PC-3 (cell line): ENCODE measurements at regions not wholly inside any gene's neighbourhood (a gene's known extent, or its start where the extent isn't known, plus 50 kb on each side); places are given as distances from the start of the nearest gene placed in this dataset.

Experiments
- CTCF ChIP-seq: fragments of 300-600 bp; sonication (generic); conservative IDR thresholded peaks from 2 replicates; pipeline ENCODE4 v1.5.1; 2017; ENCODE audit warnings: antibody characterized with exemption, low read depth, mild to moderate bottlenecking, low read length
- EZH2 ChIP-seq: fragments of 300-600 bp; sonication (generic); IDR thresholded peaks from one replicate; pipeline ENCODE4 v1.6.1; 2017; ENCODE audit warnings: antibody characterized with exemption, mild to moderate bottlenecking, low read length; ENCODE audit not compliant: unreplicated experiment
- EZH2phosphoT487 ChIP-seq: fragments of 300-600 bp; sonication (generic); IDR thresholded peaks from 2 replicates; pipeline ENCODE4 v1.6.1; 2018; ENCODE audit warnings: mild to moderate bottlenecking, antibody characterized with exemption, low read length, borderline replicate concordance

GRCh38 chr11:110855191-110855590 lies 143.0 kb upstream of the ARHGAP20 start:
- TF ChIP-seq CTCF (no peak), EZH2 (no peak), EZH2phosphoT487 (no peak)
